Mesenchymal stem cell (in vitro differentiated cells and primary cell): ENCODE measurements at regions not wholly inside any gene's neighbourhood (a gene's known extent, or its start where the extent isn't known, plus 50 kb on each side); places are given as distances from the start of the nearest gene placed in this dataset.
A peak's percentile ranks its signal among the peaks of the same experiment; 100 is the strongest.

Experiments used
- DNase-seq: peaks from one replicate; pipeline ENCODE4 v3.0.0-alpha.2; 2013
- H2AFZ ChIP-seq: one replicate; pipeline ENCODE4 v1.6.1; 2013; ENCODE audit warnings: low read depth, mild to moderate bottlenecking, control low read depth, inconsistent platforms, low read length, moderate library complexity
- H2AK5ac ChIP-seq: 2 replicates; pipeline ENCODE4 v1.6.1; 2013; ENCODE audit warnings: low read length, moderate library complexity, mild to moderate bottlenecking, inconsistent platforms; ENCODE audit not compliant: severe bottlenecking
- H2BK120ac ChIP-seq: one replicate; pipeline ENCODE4 v1.6.1; 2013; ENCODE audit warnings: low read depth, mild to moderate bottlenecking, inconsistent platforms, low read length, moderate library complexity
- H2BK12ac ChIP-seq, 2 experiments: one replicate each; pipeline ENCODE4 v1.6.1; 2013; ENCODE audit warnings: inconsistent platforms in 2 of 2, low read length in 2 of 2, mild to moderate bottlenecking in 2 of 2, moderate library complexity in 2 of 2, control low read depth in 1 of 2
- H2BK15ac ChIP-seq: one replicate; pipeline ENCODE4 v1.6.1; 2013; ENCODE audit warnings: mild to moderate bottlenecking, low read depth, inconsistent platforms; ENCODE audit not compliant: poor library complexity, severe bottlenecking
- H2BK5ac ChIP-seq: 2 replicates; pipeline ENCODE4 v1.6.1; 2013; ENCODE audit warnings: low read depth, mild to moderate bottlenecking, low read length, control low read depth, inconsistent platforms; ENCODE audit not compliant: poor library complexity, severe bottlenecking
- H3K14ac ChIP-seq, 2 experiments: one replicate each; pipeline ENCODE4 v1.6.1; 2013; ENCODE audit warnings: inconsistent platforms in 2 of 2, low read length in 2 of 2, control low read depth in 1 of 2, mild to moderate bottlenecking in 1 of 2, moderate library complexity in 1 of 2
- H3K18ac ChIP-seq, 2 experiments: one replicate each; pipeline ENCODE4 v1.6.1; 2013; ENCODE audit warnings: inconsistent platforms in 2 of 2, low read length in 2 of 2, control low read depth in 1 of 2, low read depth in 1 of 2, mild to moderate bottlenecking in 1 of 2
- H3K23ac ChIP-seq, 2 experiments: one replicate each; pipeline ENCODE4 v1.6.1; 2013; ENCODE audit warnings: inconsistent platforms in 2 of 2, low read length in 2 of 2, mild to moderate bottlenecking in 2 of 2, moderate library complexity in 2 of 2, control low read depth in 1 of 2
- H3K27ac ChIP-seq: 2 replicates; pipeline ENCODE4 v1.5.1; 2013; ENCODE audit warnings: mild to moderate bottlenecking, moderate library complexity, low read length, control low read depth, inconsistent platforms; ENCODE audit not compliant: poor library complexity, severe bottlenecking
- H3K27me3 ChIP-seq, 2 experiments: 2 replicates each; pipeline versions ENCODE4 v1.6.1 to v1.7.0; 2013; ENCODE audit warnings: low read length in 2 of 2, mild to moderate bottlenecking in 2 of 2, moderate library complexity in 2 of 2, control low read depth in 1 of 2, inconsistent platforms in 1 of 2; ENCODE audit not compliant: control insufficient read depth in 1 of 2, insufficient read depth in 1 of 2
- H3K36me3 ChIP-seq, 2 experiments: 2 replicates each; pipeline versions ENCODE4 v1.6.1 to v1.7.0; 2013; ENCODE audit warnings: low read length in 2 of 2, control low read depth in 1 of 2, inconsistent platforms in 1 of 2, low read depth in 1 of 2, mild to moderate bottlenecking in 1 of 2; ENCODE audit not compliant: insufficient read depth in 2 of 2, control insufficient read depth in 1 of 2
- H3K4ac ChIP-seq, 2 experiments: one replicate each; pipeline ENCODE4 v1.6.1; 2013; ENCODE audit warnings: inconsistent platforms in 2 of 2, low read length in 2 of 2, mild to moderate bottlenecking in 2 of 2, moderate library complexity in 2 of 2, control low read depth in 1 of 2, low read depth in 1 of 2
- H3K4me1 ChIP-seq: 2 replicates; pipeline ENCODE4 v1.6.1; 2013; ENCODE audit warnings: low read depth, low read length, control low read depth; ENCODE audit not compliant: control insufficient read depth, insufficient read depth
- H3K4me2 ChIP-seq: 2 replicates; pipeline ENCODE4 v1.6.1; 2013; ENCODE audit warnings: low read length, mild to moderate bottlenecking, inconsistent platforms; ENCODE audit not compliant: poor library complexity, severe bottlenecking
- H3K4me3 ChIP-seq, 2 experiments: 2 replicates each; pipeline versions ENCODE4 v1.5.1 to v1.7.0; 2013; ENCODE audit warnings: low read length in 2 of 2, mild to moderate bottlenecking in 2 of 2, control low read depth in 1 of 2, low read depth in 1 of 2; ENCODE audit not compliant: insufficient read depth in 1 of 2
- H3K79me1 ChIP-seq: replicated peaks from 2 replicates; pipeline ENCODE4 v1.6.1; 2013; ENCODE audit warnings: mild to moderate bottlenecking, control low read depth, low read length, inconsistent platforms; ENCODE audit not compliant: poor library complexity, severe bottlenecking
- H3K9ac ChIP-seq: 2 replicates; pipeline ENCODE4 v1.7.0; 2013; ENCODE audit warnings: mild to moderate bottlenecking, low read length, moderate library complexity
- H3K9me3 ChIP-seq: 2 replicates; pipeline ENCODE4 v1.7.0; 2013; ENCODE audit warnings: mild to moderate bottlenecking, low read length; ENCODE audit not compliant: control insufficient read depth
- H4K8ac ChIP-seq: one replicate; pipeline ENCODE4 v1.6.1; 2013; ENCODE audit warnings: inconsistent platforms, mild to moderate bottlenecking, low read length, moderate library complexity
- H4K91ac ChIP-seq: one replicate; pipeline ENCODE4 v1.6.1; 2013; ENCODE audit warnings: mild to moderate bottlenecking, low read length, inconsistent platforms
- WGBS: methylation state at CpG from one replicate; pipeline ENCODE4 v1.1.7; 2013; ENCODE audit warnings: mixed read lengths; 5-methylcytosine and 5-hydroxymethylcytosine counted together

DNA sequence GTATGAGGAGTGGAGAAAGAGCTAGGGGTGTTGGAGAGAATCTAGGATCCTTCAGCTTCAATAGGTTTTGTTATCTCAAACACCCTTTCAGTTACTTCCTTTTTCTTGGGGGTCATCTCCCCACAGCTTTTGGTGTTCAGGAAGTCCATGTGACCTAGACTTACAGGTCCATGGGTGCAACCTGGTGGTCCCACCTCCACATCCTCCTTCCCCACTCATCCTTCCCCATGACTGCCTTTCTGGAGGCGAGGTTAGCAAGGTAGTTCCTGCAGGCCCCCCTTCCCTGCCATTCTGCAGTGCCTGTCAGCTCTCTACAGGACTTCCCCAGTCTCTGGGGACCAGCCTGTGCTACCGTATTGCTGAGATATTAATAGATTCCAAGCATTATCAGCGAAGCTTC, 107.6 kb downstream of the TMEM17 start:
- H3K27ac ChIP-seq = no peak overlapping the region
- 80% methylated on average over 3 of the region's 3 CpGs for WGBS
- no peak for DNase-seq
- H2AK5ac ChIP-seq = no peak overlapping the region
- H3K18ac ChIP-seq = no peak overlapping the region
- H2BK15ac ChIP-seq = no peak overlapping the region
- no peaks in the 10 kb centered on the region for H3K36me3 ChIP-seq
- H2BK5ac ChIP-seq = no peak overlapping the region
- no peak overlapping the region for H2BK120ac ChIP-seq
- H3K4ac ChIP-seq = no peak overlapping the region
- H3K4me1 ChIP-seq = no peaks in the 10 kb centered on the region
- peak overlapping the region in 1 of 2 experiments; percentile 39 for H2BK12ac ChIP-seq
- H3K4me2 ChIP-seq = no peak overlapping the region
- H3K4me3 ChIP-seq = no peak overlapping the region
- H4K8ac ChIP-seq = no peak overlapping the region
- H3K14ac ChIP-seq = no peak overlapping the region
- H3K27me3 ChIP-seq = no peaks in the 10 kb centered on the region
- no peaks in the 10 kb centered on the region for H3K9me3 ChIP-seq
- peak overlapping the region; percentile 27 for H2AFZ ChIP-seq
- no peak overlapping the region for H3K9ac ChIP-seq
- no peaks in the 10 kb centered on the region for H3K79me1 ChIP-seq
- H4K91ac ChIP-seq = no peak overlapping the region
- H3K23ac ChIP-seq = no peak overlapping the region

GRCh38 chr2:62396880-62397279, 109.1 kb downstream of the TMEM17 start:
- H3K4me1 ChIP-seq = no peaks in the 10 kb centered on the region
- H3K4me3 ChIP-seq = no peak overlapping the region
- H4K91ac ChIP-seq = no peak overlapping the region
- no peak overlapping the region for H3K27ac ChIP-seq
- H2AK5ac ChIP-seq = no peak overlapping the region
- H2BK120ac ChIP-seq = no peak overlapping the region
- no peak overlapping the region for H3K9ac ChIP-seq
- H3K14ac ChIP-seq = no peak overlapping the region
- 100% methylated on average over 1 of the region's 2 CpGs for WGBS
- H3K4me2 ChIP-seq = no peak overlapping the region
- no peak overlapping the region for H2BK12ac ChIP-seq
- H3K18ac ChIP-seq = no peak overlapping the region
- H2AFZ ChIP-seq = no peak overlapping the region
- H3K9me3 ChIP-seq = no peaks in the 10 kb centered on the region
- H3K79me1 ChIP-seq = no peaks in the 10 kb centered on the region
- H4K8ac ChIP-seq = no peak overlapping the region
- no peak overlapping the region for H3K23ac ChIP-seq
- no peak overlapping the region for H2BK15ac ChIP-seq
- no peak for DNase-seq
- H3K36me3 ChIP-seq = no peaks in the 10 kb centered on the region
- H2BK5ac ChIP-seq = no peak overlapping the region
- no peaks in the 10 kb centered on the region for H3K27me3 ChIP-seq
- no peak overlapping the region for H3K4ac ChIP-seq

DNA sequence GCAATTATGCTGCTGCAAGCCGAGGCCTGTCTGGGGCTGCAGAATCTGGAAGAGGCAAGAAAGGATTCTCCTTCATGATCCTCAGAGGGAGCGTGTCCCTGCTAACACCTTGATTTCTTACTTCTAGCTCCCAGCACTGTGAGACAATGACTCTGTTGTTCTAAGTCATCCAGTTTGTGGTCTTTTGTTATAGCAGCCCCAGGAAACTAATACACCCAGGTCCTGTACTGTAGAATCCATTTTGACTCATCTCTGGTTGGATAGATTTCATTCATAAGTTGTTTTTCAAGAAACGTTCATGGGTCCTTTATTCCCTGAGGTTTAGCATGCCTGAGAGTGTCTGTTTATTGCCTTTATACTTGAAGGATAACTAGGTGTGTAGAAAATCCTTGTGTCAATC, 112.7 kb downstream of the TMEM17 start:
- H4K91ac ChIP-seq = no peak overlapping the region
- H2BK120ac ChIP-seq = no peak overlapping the region
- no peak overlapping the region for H2BK12ac ChIP-seq
- no peak overlapping the region for H2BK5ac ChIP-seq
- H3K4me3 ChIP-seq = no peak overlapping the region
- H3K36me3 ChIP-seq = no peaks in the 10 kb centered on the region
- no peaks in the 10 kb centered on the region for H3K27me3 ChIP-seq
- H2AK5ac ChIP-seq = no peak overlapping the region
- no peaks in the 10 kb centered on the region for H3K79me1 ChIP-seq
- no peak overlapping the region for H3K23ac ChIP-seq
- H2BK15ac ChIP-seq = no peak overlapping the region
- no peak overlapping the region for H4K8ac ChIP-seq
- H3K9me3 ChIP-seq = no peaks in the 10 kb centered on the region
- no peaks in the 10 kb centered on the region for H3K4me1 ChIP-seq
- H3K4ac ChIP-seq = no peak overlapping the region
- no peak overlapping the region for H3K4me2 ChIP-seq
- 75% methylated on average over 3 of the region's 3 CpGs for WGBS
- H3K9ac ChIP-seq = no peak overlapping the region
- no peak overlapping the region for H3K14ac ChIP-seq
- DNase-seq = no peak
- H2AFZ ChIP-seq = no peak overlapping the region
- no peak overlapping the region for H3K27ac ChIP-seq
- no peak overlapping the region for H3K18ac ChIP-seq

- H2AFZ ChIP-seq = no peak overlapping the region
- H2BK12ac ChIP-seq = no peak overlapping the region
- H2BK120ac ChIP-seq = no peak overlapping the region
- no peak overlapping the region for H3K23ac ChIP-seq
- H2BK5ac ChIP-seq = no peak overlapping the region
- no peak overlapping the region for H3K18ac ChIP-seq
- WGBS = no CpG with 5 or more reads among the region's 1 CpG
- H3K9me3 ChIP-seq = peaks cover under 1% of the 10 kb centered on the region
- H3K4ac ChIP-seq = no peak overlapping the region
- DNase-seq = no peak
- H3K27me3 ChIP-seq = no peaks in the 10 kb centered on the region
- H4K8ac ChIP-seq = no peak overlapping the region
- H3K27ac ChIP-seq = no peak overlapping the region
- no peaks in the 10 kb centered on the region for H3K4me1 ChIP-seq
- H4K91ac ChIP-seq = no peak overlapping the region
- no peak overlapping the region for H3K4me2 ChIP-seq
- H3K14ac ChIP-seq = no peak overlapping the region
- no peak overlapping the region for H2BK15ac ChIP-seq
- no peaks in the 10 kb centered on the region for H3K36me3 ChIP-seq
- no peaks in the 10 kb centered on the region for H3K79me1 ChIP-seq
- no peak overlapping the region for H3K9ac ChIP-seq
- H3K4me3 ChIP-seq = no peak overlapping the region
- no peak overlapping the region for H2AK5ac ChIP-seq
Observed at GRCh38 chr2:62391696-62392095, 114.3 kb downstream of the TMEM17 start.
